HG02798 (cell line): ENCODE measurements at regions not wholly inside any gene's neighbourhood (a gene's known extent, or its start where the extent isn't known, plus 50 kb on each side); places are given as distances from the start of the nearest gene placed in this dataset.

Experiments used
- ATAC-seq: cut with Tn5 transposase; IDR thresholded peaks from one replicate; pipeline ENCODE4 v1.9.1; 2021; ENCODE audit warnings: mild to moderate bottlenecking; ENCODE audit not compliant: unreplicated experiment, poor library complexity

- ATAC-seq: no peak
Measured at GRCh38 chr3:146948985-146949384, 343.8 kb upstream of the PLSCR5 start.

GRCh38 chr3:146948186-146948585 lies 343.0 kb upstream of the PLSCR5 start:
- no peak for ATAC-seq

GRCh38 chr3:146929696-146930095 lies 324.6 kb upstream of the PLSCR5 start:
- ATAC-seq: no peak

- no peak for ATAC-seq
Measured at GRCh38 chr3:146928421-146929059, 323.4 kb upstream of the PLSCR5 start.

GRCh38 chr3:146921693-146922092 lies 316.5 kb upstream of the PLSCR5 start:
- no peak for ATAC-seq

GRCh38 chr3:146914409-146914808 lies 309.3 kb upstream of the PLSCR5 start:
- no peak for ATAC-seq

GRCh38 chr3:146912241-146913015 lies 307.3 kb upstream of the PLSCR5 start:
- no peak for ATAC-seq

- ATAC-seq: no peak
Measured at GRCh38 chr3:146903927-146904326, 298.8 kb upstream of the PLSCR5 start.

- ATAC-seq: no peak
Measured at GRCh38 chr3:146899171-146899570, 294.0 kb upstream of the PLSCR5 start.

- ATAC-seq: no peak
Measured at GRCh38 chr3:146896711-146897110, 291.6 kb upstream of the PLSCR5 start.

GRCh38 chr3:146895026-146895749 lies 290.0 kb upstream of the PLSCR5 start:
- ATAC-seq: no peak

- no peak for ATAC-seq
Measured at GRCh38 chr3:146894406-146894805, 289.3 kb upstream of the PLSCR5 start.

GRCh38 chr3:146892041-146892440 lies 286.9 kb upstream of the PLSCR5 start:
- ATAC-seq: no peak

- no peak for ATAC-seq
Measured at GRCh38 chr3:146889626-146890025, 284.5 kb upstream of the PLSCR5 start.

GRCh38 chr3:146888176-146888575 lies 283.0 kb upstream of the PLSCR5 start:
- ATAC-seq: no peak

- ATAC-seq: no peak
Measured at GRCh38 chr3:146884721-146885120, 279.6 kb upstream of the PLSCR5 start.

- ATAC-seq: no peak
Measured at GRCh38 chr3:146884296-146884695, 279.1 kb upstream of the PLSCR5 start.

- no peak for ATAC-seq
Measured at GRCh38 chr3:146883288-146883687, 278.1 kb upstream of the PLSCR5 start.

- no peak for ATAC-seq
Measured at GRCh38 chr3:146881966-146882760, 277.0 kb upstream of the PLSCR5 start.

GRCh38 chr3:146881356-146881755 lies 276.2 kb upstream of the PLSCR5 start:
- no peak for ATAC-seq

- no peak for ATAC-seq
Measured at GRCh38 chr3:146873748-146874147, 268.6 kb upstream of the PLSCR5 start.
